Activated T-helper 17 cell treated with anti-CD3 and anti-CD28 coated beads, Interleukin-2, amount 50 U/mL, for 72 hours (primary cell): ENCODE measurements at regions not wholly inside any gene's neighbourhood (a gene's known extent, or its start where the extent isn't known, plus 50 kb on each side); places are given as distances from the start of the nearest gene placed in this dataset.
"Not testable (repeated sequence)": the region's sequence is repeated elsewhere in the genome, so short reads cannot be mapped to it uniquely, and the experiment has no call there.

Source experiments
- ATAC-seq: fragments of 150-1000 bp; cut with Tn5 transposase; replicated peaks from 2 replicates; pipeline ENCODE4 v1.10.0; 2021; ENCODE audit warnings: mild to moderate bottlenecking, moderate library complexity
- H3K27ac Mint-ChIP-seq: one replicate; pipeline ENCODE4 v1.8.0; 2022; ENCODE audit warnings: mixed read lengths
- H3K27me3 Mint-ChIP-seq: one replicate; pipeline ENCODE4 v1.8.0; 2022; ENCODE audit warnings: mixed read lengths
- H3K36me3 Mint-ChIP-seq: one replicate; pipeline ENCODE4 v1.8.0; 2022; ENCODE audit warnings: low read depth, mild to moderate bottlenecking, mixed read lengths
- H3K4me1 Mint-ChIP-seq: one replicate; pipeline ENCODE4 v1.8.0; 2022; ENCODE audit warnings: mixed read lengths
- H3K4me3 Mint-ChIP-seq: one replicate; pipeline ENCODE4 v1.8.0; 2022; ENCODE audit warnings: mild to moderate bottlenecking, mixed read lengths
- H3K9me3 Mint-ChIP-seq: one replicate; pipeline ENCODE4 v1.8.0; 2022; ENCODE audit warnings: mixed read lengths

- H3K36me3 Mint-ChIP-seq, H3K4me1 Mint-ChIP-seq, ATAC-seq, H3K9me3 Mint-ChIP-seq, H3K4me3 Mint-ChIP-seq, H3K27ac Mint-ChIP-seq, H3K27me3 Mint-ChIP-seq: not testable (repeated sequence)
Observed at GRCh38 chr1:144140243-144140642, 168.5 kb upstream of the FAM72C start.

GRCh38 chr1:144105006-144105405 is 133.2 kb upstream of the FAM72C start:
- H3K36me3 Mint-ChIP-seq, ATAC-seq, H3K4me1 Mint-ChIP-seq, H3K27me3 Mint-ChIP-seq, H3K4me3 Mint-ChIP-seq, H3K9me3 Mint-ChIP-seq, H3K27ac Mint-ChIP-seq: not testable (repeated sequence)

DNA sequence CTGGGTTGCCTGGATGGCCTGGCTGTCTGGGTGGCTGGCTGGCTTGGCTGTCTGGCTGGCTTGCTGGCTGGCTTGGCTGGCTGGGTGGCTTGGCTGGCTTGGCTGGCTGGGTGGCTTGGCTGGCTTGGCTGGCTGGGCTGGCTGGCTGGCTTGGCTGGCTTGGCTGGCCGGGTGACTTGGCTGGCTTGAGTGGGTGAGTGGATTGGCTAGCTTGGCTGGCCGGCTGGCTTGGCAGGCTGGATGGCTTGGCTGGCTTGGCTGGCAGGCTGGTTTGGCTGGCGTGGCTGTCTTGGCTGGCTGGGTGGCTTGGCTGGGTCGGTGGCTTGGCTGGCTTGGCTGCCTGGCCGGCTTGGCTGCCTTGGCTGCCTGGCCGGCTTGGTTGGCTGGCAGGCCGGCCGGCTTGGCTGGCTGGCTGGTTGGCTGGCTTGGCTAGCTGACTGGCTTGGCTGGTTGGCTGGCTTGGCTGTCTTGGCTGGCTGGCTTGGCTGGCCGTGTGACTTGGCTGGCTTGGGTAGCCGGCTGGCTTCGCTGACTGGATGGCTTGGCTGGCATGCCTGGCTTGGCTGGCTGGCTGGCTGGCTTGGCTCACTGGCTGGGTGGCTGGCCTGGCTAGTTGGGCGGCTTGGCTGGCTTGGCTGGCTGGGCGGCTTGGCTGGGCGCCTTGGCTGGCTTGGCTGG is 132.4 kb upstream of the FAM72C start:
- not testable (repeated sequence) for H3K4me3 Mint-ChIP-seq, H3K36me3 Mint-ChIP-seq, H3K9me3 Mint-ChIP-seq, ATAC-seq, H3K4me1 Mint-ChIP-seq, H3K27me3 Mint-ChIP-seq, H3K27ac Mint-ChIP-seq

DNA sequence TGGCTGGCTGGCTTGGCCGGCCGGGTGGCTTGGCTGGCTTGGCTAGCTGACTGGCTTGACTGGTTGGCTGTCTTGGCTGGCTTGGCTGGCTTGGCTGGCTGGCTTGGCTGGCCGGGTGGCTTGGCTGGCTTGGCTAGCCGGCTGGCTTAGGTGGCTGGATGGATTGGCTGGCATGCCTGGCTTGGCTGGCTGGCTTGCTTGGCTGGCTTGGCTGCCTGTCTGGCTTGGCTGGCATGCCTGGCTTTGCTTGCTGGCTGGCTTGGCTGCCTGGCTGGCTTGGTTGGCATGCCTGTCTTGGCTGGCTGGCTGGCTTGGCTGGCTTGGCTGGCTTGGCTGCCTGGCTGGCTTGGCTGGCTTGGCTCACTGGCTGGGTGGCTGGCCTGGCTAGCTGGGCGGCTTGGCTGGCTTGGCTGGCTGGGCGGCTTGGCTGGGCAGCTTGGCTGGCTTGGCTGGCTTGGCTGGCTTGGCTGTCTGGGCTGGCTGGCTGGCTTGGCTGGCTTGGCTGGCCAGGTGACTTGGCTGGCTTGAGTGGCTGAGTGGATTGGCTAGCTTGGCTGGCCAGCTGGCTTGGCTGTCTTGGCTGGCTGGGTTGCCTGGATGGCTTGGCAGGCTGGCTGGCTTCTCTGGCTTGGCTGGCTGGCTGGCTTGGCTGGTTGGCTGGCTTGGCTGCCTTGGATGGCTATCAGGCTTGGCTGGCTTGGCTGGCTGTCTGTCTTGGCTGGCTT is 131.5 kb upstream of the FAM72C start:
- H3K9me3 Mint-ChIP-seq, H3K27ac Mint-ChIP-seq, H3K4me3 Mint-ChIP-seq, ATAC-seq, H3K36me3 Mint-ChIP-seq, H3K4me1 Mint-ChIP-seq, H3K27me3 Mint-ChIP-seq: not testable (repeated sequence)

DNA sequence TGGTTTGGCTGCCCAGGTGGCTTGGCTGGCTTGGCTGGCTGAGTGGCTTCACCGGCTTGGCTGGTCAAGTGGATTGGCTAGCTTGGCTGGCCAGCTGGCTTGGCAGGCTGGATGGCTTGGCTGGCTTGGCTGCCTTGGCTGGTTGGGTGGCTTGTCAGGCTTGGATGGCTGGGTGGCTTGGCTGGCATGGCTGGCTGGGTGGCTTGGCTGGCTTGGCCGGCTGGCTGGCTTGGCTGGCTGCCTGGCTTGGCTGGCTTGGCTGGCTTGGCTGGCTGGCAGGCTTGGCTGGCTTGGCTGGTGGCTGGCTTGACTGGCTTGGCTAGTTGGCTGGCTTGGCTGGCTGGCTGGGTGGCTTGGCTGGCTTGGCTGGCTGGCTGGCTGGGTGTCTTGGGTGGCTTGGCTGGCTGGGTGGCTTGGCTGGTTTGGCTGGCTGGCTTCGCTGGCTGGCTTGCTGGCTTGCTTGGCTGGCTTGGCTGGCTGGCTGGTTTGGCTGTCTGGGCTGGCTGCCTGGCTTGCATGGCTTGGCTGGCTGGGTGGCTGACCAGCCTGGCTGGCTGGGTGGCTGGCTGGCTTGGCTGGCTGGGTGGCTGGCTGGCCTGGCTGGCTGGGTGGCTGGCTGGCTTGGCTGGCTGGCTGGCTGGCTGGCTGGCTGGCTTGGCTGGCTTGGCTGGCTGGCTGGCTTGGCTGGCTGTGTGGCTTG is 130.4 kb upstream of the FAM72C start:
- H3K4me1 Mint-ChIP-seq, H3K27ac Mint-ChIP-seq, H3K27me3 Mint-ChIP-seq, H3K9me3 Mint-ChIP-seq, ATAC-seq, H3K4me3 Mint-ChIP-seq, H3K36me3 Mint-ChIP-seq: not testable (repeated sequence)

DNA sequence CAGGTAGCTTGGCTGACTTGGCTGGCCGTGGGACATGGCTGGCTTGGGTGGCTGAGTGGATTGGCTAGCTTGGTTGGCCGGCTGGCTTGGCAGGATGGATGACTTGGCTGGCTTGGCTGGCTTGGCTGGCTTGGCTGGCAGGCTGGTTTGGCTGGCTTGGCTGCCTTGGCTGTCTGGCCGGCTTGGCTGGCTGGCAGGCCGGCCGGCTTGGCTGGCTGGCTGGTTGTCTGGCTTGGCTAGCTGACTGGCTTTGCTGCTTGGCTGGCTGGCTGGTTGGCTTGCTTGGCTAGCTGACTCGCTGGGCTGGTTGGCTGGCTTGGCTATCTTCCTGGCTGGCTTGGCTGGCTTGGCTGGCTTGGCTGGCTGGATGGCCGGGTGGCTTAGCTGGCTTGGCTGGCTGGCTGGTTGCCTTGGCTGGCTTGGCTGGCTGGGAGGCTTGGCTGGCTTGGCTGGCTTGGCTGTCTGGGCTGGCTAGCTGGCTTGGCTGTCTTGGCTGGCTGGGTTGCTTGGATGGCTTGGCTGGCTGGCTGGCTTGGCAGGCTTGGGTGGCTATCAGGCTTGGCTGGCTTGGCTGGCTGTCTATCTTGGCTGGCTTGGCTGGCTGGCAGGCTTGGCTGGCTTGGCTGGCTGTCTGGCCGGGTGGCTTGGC is 129.7 kb upstream of the FAM72C start:
- ATAC-seq = peak; percentile 9
- no peaks in the 10 kb centered on the region for H3K36me3 Mint-ChIP-seq
- H3K4me3 Mint-ChIP-seq = no peak overlapping the region
- H3K9me3 Mint-ChIP-seq = no peaks in the 10 kb centered on the region
- no peaks in the 10 kb centered on the region for H3K27me3 Mint-ChIP-seq
- H3K27ac Mint-ChIP-seq = no peak overlapping the region
- no peaks in the 10 kb centered on the region for H3K4me1 Mint-ChIP-seq

DNA sequence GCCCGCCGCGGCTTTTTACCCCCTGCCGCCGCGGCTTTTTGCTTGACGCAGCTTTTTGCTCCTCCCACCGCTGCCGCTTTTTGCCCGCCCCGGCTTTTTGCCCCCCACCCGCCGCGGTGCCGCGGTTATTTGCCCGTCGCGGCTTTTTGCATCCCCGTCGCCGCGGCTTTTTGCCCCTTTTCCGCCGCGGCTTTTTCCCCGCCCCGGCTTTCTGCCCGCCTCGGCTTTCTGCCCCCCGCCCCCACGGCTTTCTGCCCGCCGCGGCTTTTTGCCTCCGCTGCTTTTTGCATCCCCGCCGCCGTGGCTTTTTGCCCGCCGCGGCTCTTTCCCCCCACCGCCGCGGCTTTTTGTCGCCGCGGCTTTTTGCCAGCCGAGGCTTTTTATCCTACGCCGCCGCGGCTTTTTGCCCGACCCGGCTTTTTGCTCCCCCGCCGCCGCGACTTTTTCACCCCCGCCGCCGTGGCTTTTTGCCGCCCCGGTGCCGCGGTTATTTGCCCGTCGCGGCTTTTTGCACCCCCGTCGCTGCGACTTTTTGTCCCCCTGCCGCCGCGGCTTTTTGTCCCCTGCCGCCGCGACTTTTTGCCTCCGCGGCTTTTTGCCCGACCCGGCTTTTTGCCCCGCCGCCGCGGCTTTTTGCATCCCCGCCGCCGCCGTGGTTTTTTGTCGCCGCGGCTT is 105.5 kb upstream of the FAM72C start:
- not testable (repeated sequence) for ATAC-seq, H3K4me1 Mint-ChIP-seq, H3K36me3 Mint-ChIP-seq, H3K27me3 Mint-ChIP-seq, H3K9me3 Mint-ChIP-seq, H3K27ac Mint-ChIP-seq
- peak overlapping the region; percentile 33 for H3K4me3 Mint-ChIP-seq

DNA sequence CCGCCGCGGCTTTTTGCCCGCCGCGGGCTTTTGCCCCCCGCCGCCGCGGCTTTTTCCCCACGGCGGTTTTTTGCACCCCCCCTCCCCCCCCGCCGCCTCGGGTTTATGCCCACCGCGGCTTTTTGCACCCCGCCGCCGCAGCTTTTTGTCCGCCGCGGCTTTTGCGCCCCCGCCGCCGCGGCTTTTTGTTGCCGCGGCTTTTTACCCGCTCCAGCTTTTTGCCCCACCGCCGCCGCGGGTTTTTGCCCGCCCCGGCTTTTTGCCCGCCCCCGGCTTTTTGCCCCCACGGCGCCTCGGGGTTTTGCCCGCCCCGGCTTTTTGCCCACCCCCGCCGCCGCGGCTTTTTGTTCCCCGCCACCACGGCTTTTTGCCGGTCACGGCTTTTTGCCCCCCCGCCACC is 104.9 kb upstream of the FAM72C start:
- H3K4me3 Mint-ChIP-seq, ATAC-seq, H3K9me3 Mint-ChIP-seq, H3K4me1 Mint-ChIP-seq, H3K27ac Mint-ChIP-seq, H3K27me3 Mint-ChIP-seq, H3K36me3 Mint-ChIP-seq: not testable (repeated sequence)

DNA sequence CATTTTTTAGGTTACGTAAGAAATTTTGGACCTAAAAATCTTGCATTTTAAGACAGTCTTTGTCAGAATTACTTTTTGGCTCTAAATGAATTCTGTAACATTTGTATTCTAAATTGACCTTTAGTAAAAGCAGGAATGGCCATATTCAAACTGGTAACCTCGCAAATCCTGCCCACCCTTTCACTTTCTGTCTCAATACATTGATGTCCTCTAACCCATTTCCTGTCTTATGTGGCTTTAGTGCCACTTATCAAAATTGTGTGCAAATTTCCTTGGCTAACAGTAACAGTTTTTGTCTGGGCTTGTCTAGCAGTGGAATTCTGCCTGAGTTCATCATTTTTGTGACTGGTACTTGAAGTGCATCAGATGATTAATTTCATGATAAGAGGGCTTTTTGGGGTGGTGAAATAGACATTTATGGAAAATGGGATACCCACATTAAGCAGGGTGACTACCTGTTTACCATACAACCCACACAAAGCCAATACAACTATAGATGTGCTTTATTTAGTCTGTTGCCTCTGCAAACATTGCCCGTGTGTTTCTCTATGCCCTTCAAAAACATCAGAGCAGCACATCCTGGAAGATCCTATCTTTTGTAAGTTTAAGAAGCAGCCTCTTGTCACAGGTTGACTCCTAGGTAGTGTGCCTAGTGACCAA is 98.7 kb upstream of the FAM72C start:
- H3K9me3 Mint-ChIP-seq, H3K27me3 Mint-ChIP-seq, H3K27ac Mint-ChIP-seq, H3K4me3 Mint-ChIP-seq, H3K4me1 Mint-ChIP-seq, H3K36me3 Mint-ChIP-seq: not testable (repeated sequence)
- peak; percentile 46 for ATAC-seq

DNA sequence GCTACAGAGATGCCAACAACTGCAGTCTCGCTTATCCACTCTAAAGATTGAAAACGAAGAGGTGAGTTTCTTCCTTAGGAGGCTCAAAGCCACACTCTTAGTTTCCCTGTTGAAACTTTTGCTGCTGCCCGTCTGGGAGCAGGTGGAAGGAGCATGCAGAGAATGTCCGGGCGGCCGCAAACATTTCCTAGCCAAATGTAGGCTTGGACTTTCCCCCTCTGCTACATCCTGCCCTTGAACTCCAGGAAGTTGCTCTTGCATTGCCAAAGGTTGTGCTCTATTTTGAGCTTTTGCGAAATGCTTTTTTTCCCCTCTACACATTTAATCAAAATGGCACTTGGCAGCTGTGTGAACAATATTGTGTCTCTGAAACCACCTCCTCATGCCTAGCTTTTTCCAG is 95.3 kb upstream of the FAM72C start:
- H3K4me1 Mint-ChIP-seq, H3K36me3 Mint-ChIP-seq, H3K9me3 Mint-ChIP-seq, H3K27ac Mint-ChIP-seq, ATAC-seq, H3K27me3 Mint-ChIP-seq, H3K4me3 Mint-ChIP-seq: not testable (repeated sequence)

- not testable (repeated sequence) for H3K4me1 Mint-ChIP-seq, H3K27me3 Mint-ChIP-seq, H3K27ac Mint-ChIP-seq, ATAC-seq, H3K36me3 Mint-ChIP-seq, H3K4me3 Mint-ChIP-seq, H3K9me3 Mint-ChIP-seq
Observed at GRCh38 chr1:144066071-144066813, 94.5 kb upstream of the FAM72C start.

GRCh38 chr1:144065299-144066060 is 93.7 kb upstream of the FAM72C start:
- H3K4me3 Mint-ChIP-seq, ATAC-seq, H3K4me1 Mint-ChIP-seq, H3K36me3 Mint-ChIP-seq, H3K27ac Mint-ChIP-seq, H3K9me3 Mint-ChIP-seq, H3K27me3 Mint-ChIP-seq: not testable (repeated sequence)

GRCh38 chr1:144049365-144049764 is 77.6 kb upstream of the FAM72C start:
- not testable (repeated sequence) for H3K9me3 Mint-ChIP-seq, H3K4me1 Mint-ChIP-seq, H3K4me3 Mint-ChIP-seq, H3K27me3 Mint-ChIP-seq, H3K27ac Mint-ChIP-seq, ATAC-seq, H3K36me3 Mint-ChIP-seq
